GM12878 (cell line): ENCODE measurements at regions not wholly inside any gene's neighbourhood (a gene's known extent, or its start where the extent isn't known, plus 50 kb on each side); places are given as distances from the start of the nearest gene placed in this dataset.

ENCODE experiments used
- ATAC-seq: fragments of 200-7000 bp; cut with Tn5 transposase; 3 replicates; pipeline ENCODE4 v1.9.1; 2020; ENCODE audit warnings: mild to moderate bottlenecking, moderate library complexity
- BruUV-seq: library from RNA; stranded (reverse); fragments of 400-500 nt; replicated peaks from 2 replicates; lab custom pipeline; 2021; lab: Mats Ljungman, UMichigan
- CTCF ChIA-PET: fragments of 300-600 bp; sonication (Branson Sonifier 250); formaldehyde crosslinking; extraction: SDS; loops from one replicate; lab custom pipeline; 2021; ENCODE audit warnings: inconsistent platforms; lab: Yijun Ruan, JAX
- POLR2A ChIA-PET: fragments of 350-600 bp; formaldehyde crosslinking; extraction: SDS; loops from one replicate; lab custom pipeline; 2021; ENCODE audit warnings: inconsistent platforms; lab: Charles Lee
- RAD21 ChIA-PET: fragments of 300-600 bp; sonication (Branson Sonifier 250); formaldehyde crosslinking; loops from one replicate; lab custom pipeline; 2023; ENCODE audit warnings: antibody characterized with exemption; ENCODE audit not compliant: unreplicated experiment; lab: Charles Lee
- SMC1A ChIA-PET: fragments of 300-600 bp; sonication (Branson Sonifier 250); formaldehyde crosslinking; loops from one replicate; lab custom pipeline; 2023; ENCODE audit not compliant: unreplicated experiment, uncharacterized antibody; lab: Charles Lee
- DNase-seq: peaks from one replicate; pipeline ENCODE4 v3.0.0-alpha.2; 2011; ENCODE audit warnings: low read depth, low spot score
- FAIRE-seq: peaks from 3 replicates; lab custom pipeline; 2011; peaks lifted over from hg19 to GRCh38; lab: Jason Lieb, UNC
- H2AFZ ChIP-seq: 2 replicates; pipeline ENCODE4 v1.6.0; 2011; ENCODE audit warnings: low read depth, low read length, control low read depth; ENCODE audit not compliant: control insufficient read depth
- H3K27ac ChIP-seq: 2 replicates; pipeline ENCODE4 v1.5.1; 2011; ENCODE audit warnings: control low read depth; ENCODE audit not compliant: control insufficient read depth, insufficient read depth
- H3K27me3 ChIP-seq, 2 experiments: replicated peaks in 1 of 2; 2 replicates each; pipeline versions ENCODE4 v1.6.0 to v1.6.1; 2011; ENCODE audit warnings: low read length in 1 of 2; ENCODE audit not compliant: control insufficient read depth in 2 of 2, insufficient read depth in 2 of 2
- H3K36me3 ChIP-seq, 2 experiments: 2 replicates each; pipeline ENCODE4 v1.5.1; 2011; ENCODE audit warnings: low read length in 1 of 2; ENCODE audit not compliant: control insufficient read depth in 2 of 2, insufficient read depth in 2 of 2
- H3K4me1 ChIP-seq: 2 replicates; pipeline ENCODE4 v1.6.1; 2011; ENCODE audit warnings: mild to moderate bottlenecking, low read length, moderate library complexity, mixed read lengths; ENCODE audit not compliant: control insufficient read depth, insufficient read depth
- H3K4me2 ChIP-seq: 2 replicates; pipeline ENCODE4 v1.6.0; 2011; ENCODE audit warnings: control low read depth; ENCODE audit not compliant: control insufficient read depth, insufficient read depth
- H3K4me3 ChIP-seq: fragments of 200-600 bp; sonication (generic); 2 replicates; pipeline ENCODE4 v1.5.1; 2016
- H3K79me2 ChIP-seq: 2 replicates; pipeline ENCODE4 v1.6.0; 2011; ENCODE audit warnings: low read length; ENCODE audit not compliant: control insufficient read depth, insufficient read depth
- H3K9ac ChIP-seq: 2 replicates; pipeline ENCODE4 v1.8.0; 2011; ENCODE audit warnings: low read length, control low read depth, mixed read lengths; ENCODE audit not compliant: control insufficient read depth, insufficient read depth
- H3K9me3 ChIP-seq: replicated peaks from 3 replicates; pipeline ENCODE4 v1.5.1; 2011; ENCODE audit warnings: mild to moderate bottlenecking, low read length; ENCODE audit not compliant: control insufficient read depth, insufficient read depth
- H4K20me1 ChIP-seq: 2 replicates; pipeline ENCODE4 v1.6.0; 2011; ENCODE audit not compliant: control insufficient read depth, insufficient read depth
- BCL3 ChIP-seq: IDR thresholded peaks from 2 replicates; pipeline ENCODE4 v1.6.1; 2011; ENCODE audit warnings: borderline replicate concordance, low read depth, mild to moderate bottlenecking, moderate library complexity, low read length; ENCODE audit not compliant: insufficient read depth, poor library complexity, severe bottlenecking
- ZBTB11 ChIP-seq: fragments of 450-650 bp; formaldehyde crosslinking; IDR thresholded peaks from 2 replicates; pipeline ENCODE4 v1.5.0; 2022; ENCODE audit warnings: mild to moderate bottlenecking, missing genetic modification characterization
- ZNF622 ChIP-seq: fragments of 450-650 bp; IDR thresholded peaks from 2 replicates; pipeline ENCODE4 v1.6.1; 2017; ENCODE audit warnings: mild to moderate bottlenecking, inconsistent platforms
- WGBS: methylation state at CpG from one replicate; pipeline ENCODE4 v1.1.6; 2016; ENCODE audit warnings: low lambda C conversion rate; ENCODE audit not compliant: insufficient replicate concordance, insufficient coverage; ENCODE audit errors: missing lambda C conversion rate; 5-methylcytosine and 5-hydroxymethylcytosine counted together
- in situ Hi-C: fragments of 300-500 bp; cut with MboI; formaldehyde crosslinking; loops from 9 replicates; pipeline ENCODE4 v1.14.3; 2018; ENCODE audit warnings: mixed read lengths
- intact Hi-C: fragments of 100-400 bp; cut with micrococcal nuclease; formaldehyde crosslinking; loops from one replicate; pipeline ENCODE4 v1.14.2; 2022; ENCODE audit not compliant: unreplicated experiment

- ChIA-PET POLR2A (interaction anchor here (0.5 to 1.2 kb wide), 3 partner anchors 17 to 81 kb away, joined by 3 read pairs; no protein-coding TSS in a partner anchor), SMC1A (interaction anchor here (0.7 to 2.6 kb wide), 12 partner anchors 9 to 88 kb away, joined by 3 to 11 read pairs (median 4); no protein-coding TSS in a partner anchor), RAD21 (interaction anchor here (1.2 to 1.8 kb wide), 5 partner anchors 16 to 87 kb away, joined by 3 to 8 read pairs (median 3); no protein-coding TSS in a partner anchor), CTCF (interaction anchor here (1.1 to 3.1 kb wide), 3 partner anchors 16 to 474 kb away, joined by 3 to 6 read pairs (median 3); no protein-coding TSS in a partner anchor)
- FAIRE-seq (no peak), DNase-seq (no peak), ATAC-seq (no peak)
- in situ Hi-C loops: no loop called here
- intact Hi-C loops: loop anchor here (10.0 kb wide), 1 partner anchor 792 kb away; no protein-coding TSS in a partner anchor
- Histone ChIP-seq H3K4me2 (no peak overlapping the region), H3K4me3 (no peak overlapping the region), H3K79me2 (no peaks in the 10 kb centered on the region), H3K27ac (no peak overlapping the region), H4K20me1 (no peaks in the 10 kb centered on the region), H3K36me3 (no peaks in the 10 kb centered on the region), H3K9me3 (no peaks in the 10 kb centered on the region; the same call in 2 of the 3 replicates), H3K27me3 (no peaks in the 10 kb centered on the region), H2AFZ (no peak overlapping the region), H3K9ac (no peak overlapping the region), H3K4me1 (no peaks in the 10 kb centered on the region)
- 36% methylated on average over 18 of the region's 18 CpGs for WGBS
- BruUV-seq: no TSS peak
- TF ChIP-seq BCL3 (no peak), ZBTB11 (CRISPR knock-in tag) (no peak), ZNF622 (no peak)
These were observed 813.3 kb upstream of the ARRDC4 start for GRCh38 chr15:97146929-97147870.
